SK-N-SH (cell line): ENCODE measurements at regions not wholly inside any gene's neighbourhood (a gene's known extent, or its start where the extent isn't known, plus 50 kb on each side); places are given as distances from the start of the nearest gene placed in this dataset.

Source experiments
- CTCF ChIA-PET: fragments of 300-600, 350-600 bp; formaldehyde crosslinking; extraction: SDS; loops from one replicate; lab custom pipeline; 2021; lab: Yijun Ruan, JAX
- POLR2A ChIA-PET: fragments of 350-600 bp; sonication (Branson Sonifier 250); formaldehyde crosslinking; extraction: SDS; loops from one replicate; lab custom pipeline; 2020; ENCODE audit warnings: antibody characterized with exemption, inconsistent platforms; lab: Yijun Ruan, JAX
- DNase-seq: peaks from one replicate; pipeline ENCODE4 v3.0.0; 2012
- H2AFZ ChIP-seq: fragments of 200-600 bp; sonication (generic); 2 replicates; pipeline ENCODE4 v1.8.1; 2016; ENCODE audit warnings: antibody characterized with exemption, mild to moderate bottlenecking, low read depth
- H3F3A ChIP-seq: fragments of 200-600 bp; sonication (generic); replicated peaks from 2 replicates; pipeline ENCODE3; 2016; ENCODE audit warnings: antibody characterized with exemption, mild to moderate bottlenecking; ENCODE audit not compliant: insufficient read depth
- H3K27ac ChIP-seq, 2 experiments: fragments of 200-500 bp in 1 of 2; fragments of 200-600 bp in 1 of 2; sonication (Bioruptor generic) in 1 of 2; sonication (generic), shearing (Covaris generic) in 1 of 2; 2 replicates each; pipeline versions ENCODE4 v1.5.1 to v1.6.1; 2014 to 2016; ENCODE audit warnings: low read depth in 2 of 2, inconsistent platforms in 1 of 2, low read length in 1 of 2, mild to moderate bottlenecking in 1 of 2, mixed read lengths in 1 of 2
- H3K27me3 ChIP-seq: fragments of 200-600 bp; sonication (generic), shearing (Covaris generic); 2 replicates; pipeline ENCODE4 v1.6.1; 2016; ENCODE audit warnings: mixed run types; ENCODE audit not compliant: insufficient read depth
- H3K36me3 ChIP-seq, 2 experiments: fragments of 200-500 bp in 1 of 2; fragments of 200-600 bp in 1 of 2; sonication (Bioruptor generic) in 1 of 2; sonication (generic) in 1 of 2; replicated peaks in 1 of 2; 2 replicates each; pipeline versions ENCODE3 to v1.5.1; 2014 to 2016; ENCODE audit warnings: low read length in 1 of 2, mild to moderate bottlenecking in 1 of 2; ENCODE audit not compliant: insufficient read depth in 2 of 2, control insufficient read depth in 1 of 2
- H3K4me1 ChIP-seq, 2 experiments: fragments of 200-500 bp in 1 of 2; fragments of 200-600 bp in 1 of 2; sonication (Bioruptor generic) in 1 of 2; sonication (generic), shearing (Covaris generic) in 1 of 2; 2 replicates each; pipeline versions ENCODE4 v1.5.1 to v1.6.1; 2014 to 2016; ENCODE audit warnings: low read depth in 1 of 2, low read length in 1 of 2, mixed run types in 1 of 2; ENCODE audit not compliant: insufficient read depth in 2 of 2, control insufficient read depth in 1 of 2
- H3K4me2 ChIP-seq: fragments of 200-600 bp; sonication (generic), shearing (Covaris generic); 2 replicates; pipeline ENCODE4 v1.6.1; 2017; ENCODE audit warnings: mixed run types
- H3K4me3 ChIP-seq, 2 experiments: fragments of 200-500 bp in 1 of 2; fragments of 200-600 bp in 1 of 2; sonication (Bioruptor generic) in 1 of 2; sonication (generic), shearing (Covaris generic) in 1 of 2; 2 replicates each; pipeline versions ENCODE4 v1.5.1 to v1.8.1; 2014 to 2016; ENCODE audit warnings: low read depth in 2 of 2, inconsistent platforms in 1 of 2, low read length in 1 of 2, mild to moderate bottlenecking in 1 of 2, mixed read lengths in 1 of 2, moderate library complexity in 1 of 2
- H3K79me2 ChIP-seq: fragments of 200-600 bp; sonication (generic); 2 replicates; pipeline ENCODE4 v1.8.1; 2017; ENCODE audit warnings: mild to moderate bottlenecking; ENCODE audit not compliant: insufficient read depth
- H3K9ac ChIP-seq: fragments of 200-600 bp; sonication (generic); 2 replicates; pipeline ENCODE4 v1.6.1; 2017; ENCODE audit warnings: mixed run types
- H3K9me2 ChIP-seq: fragments of 200-600 bp; sonication (generic); 2 replicates; pipeline ENCODE4 v1.6.1; 2017; ENCODE audit warnings: mixed run types
- H3K9me3 ChIP-seq: fragments of 200-600 bp; sonication (generic); 2 replicates; pipeline ENCODE4 v1.6.1; 2017; ENCODE audit warnings: mixed run types, mild to moderate bottlenecking, moderate library complexity
- H4K20me1 ChIP-seq: fragments of 200-600 bp; sonication (generic); 2 replicates; pipeline ENCODE4 v1.6.1; 2017; ENCODE audit warnings: mild to moderate bottlenecking, mixed run types; ENCODE audit not compliant: insufficient read depth
- CHD2 ChIP-seq: fragments of 150-350 bp; IDR thresholded peaks from 2 replicates; pipeline ENCODE4 v1.6.1; 2018; ENCODE audit warnings: low read length; ENCODE audit not compliant: partially characterized antibody
- EZH2phosphoT487 ChIP-seq: fragments of 200-600 bp; sonication (generic); IDR thresholded peaks from 2 replicates; pipeline ENCODE4 v1.6.1; 2017; ENCODE audit warnings: low read depth, mixed run types, mild to moderate bottlenecking, antibody characterized with exemption, moderate library complexity, borderline replicate concordance
- FOSL2 ChIP-seq: IDR thresholded peaks from 2 replicates; pipeline ENCODE4 v1.4.0; 2012; ENCODE audit warnings: low read depth, mild to moderate bottlenecking, moderate library complexity, borderline replicate concordance
- FOXJ3 ChIP-seq: sonication (generic); formaldehyde crosslinking; IDR thresholded peaks from 2 replicates; pipeline ENCODE4 v1.5.1; 2020; ENCODE audit warnings: mild to moderate bottlenecking, missing genetic modification reagents
- FOXM1 ChIP-seq: IDR thresholded peaks from 2 replicates; pipeline ENCODE4 v1.4.0; 2012; ENCODE audit warnings: low read depth, mild to moderate bottlenecking
- GABPA ChIP-seq: IDR thresholded peaks from 2 replicates; pipeline ENCODE4 v1.4.0; 2012; ENCODE audit warnings: low read depth, mild to moderate bottlenecking
- GATA2 ChIP-seq: sonication (generic); formaldehyde crosslinking; IDR thresholded peaks from 2 replicates; pipeline ENCODE4 v1.5.0; 2020; ENCODE audit warnings: mild to moderate bottlenecking, missing genetic modification reagents
- MXI1 ChIP-seq: IDR thresholded peaks from 2 replicates; pipeline ENCODE4 v1.6.1; 2012; ENCODE audit warnings: mild to moderate bottlenecking, low read depth, low read length, improper control_type of control experiment
- NRF1 ChIP-seq: IDR thresholded peaks from 2 replicates; pipeline ENCODE4 v1.6.1; 2012; ENCODE audit warnings: low read depth, mild to moderate bottlenecking, low read length
- RAD21 ChIP-seq: IDR thresholded peaks from 2 replicates; pipeline ENCODE4 v1.6.1; 2012; ENCODE audit warnings: mild to moderate bottlenecking, low read length
- RCOR1 ChIP-seq: fragments of 150-350 bp; IDR thresholded peaks from 2 replicates; pipeline ENCODE4 v1.6.1; 2017; ENCODE audit warnings: antibody characterized with exemption, low read length
- RFX5 ChIP-seq: IDR thresholded peaks from 2 replicates; pipeline ENCODE4 v1.6.1; 2012; ENCODE audit warnings: mild to moderate bottlenecking, improper control_type of control experiment, low read length
- RXRA ChIP-seq: IDR thresholded peaks from 2 replicates; pipeline ENCODE4 v1.4.0; 2012; ENCODE audit warnings: low read depth, mild to moderate bottlenecking, borderline replicate concordance
- SIN3A ChIP-seq: IDR thresholded peaks from 2 replicates; pipeline ENCODE4 v1.6.1; 2012; ENCODE audit warnings: low read depth, mild to moderate bottlenecking, low read length, moderate library complexity, borderline replicate concordance
- TEAD4 ChIP-seq: IDR thresholded peaks from 2 replicates; pipeline ENCODE4 v1.4.0; 2012; ENCODE audit warnings: mild to moderate bottlenecking, borderline replicate concordance; ENCODE audit not compliant: insufficient read depth
- WGBS: methylation state at CpG from one replicate; pipeline ENCODE4 v1.1.6; 2017; ENCODE audit warnings: low lambda C conversion rate; 5-methylcytosine and 5-hydroxymethylcytosine counted together
- TF ChIP-seq, protein P1 (sequence below): fragments of 200-600 bp; sonication (generic); IDR thresholded peaks from 2 replicates; pipeline ENCODE4 v1.6.1; 2017; ENCODE audit warnings: antibody characterized with exemption, mild to moderate bottlenecking, moderate library complexity
- TF ChIP-seq, protein P2 (sequence below): IDR thresholded peaks from 2 replicates; pipeline ENCODE4 v1.4.0; 2012; ENCODE audit warnings: low read depth
- TF ChIP-seq, protein P3 (sequence below): IDR thresholded peaks from 2 replicates; pipeline ENCODE4 v1.4.0; 2012; ENCODE audit warnings: low read depth, borderline replicate concordance
- TF ChIP-seq, protein P4 (sequence below): fragments of 150-350 bp; IDR thresholded peaks from 2 replicates; pipeline ENCODE4 v1.6.1; 2016; ENCODE audit warnings: mild to moderate bottlenecking, low read depth, low read length

DNA sequence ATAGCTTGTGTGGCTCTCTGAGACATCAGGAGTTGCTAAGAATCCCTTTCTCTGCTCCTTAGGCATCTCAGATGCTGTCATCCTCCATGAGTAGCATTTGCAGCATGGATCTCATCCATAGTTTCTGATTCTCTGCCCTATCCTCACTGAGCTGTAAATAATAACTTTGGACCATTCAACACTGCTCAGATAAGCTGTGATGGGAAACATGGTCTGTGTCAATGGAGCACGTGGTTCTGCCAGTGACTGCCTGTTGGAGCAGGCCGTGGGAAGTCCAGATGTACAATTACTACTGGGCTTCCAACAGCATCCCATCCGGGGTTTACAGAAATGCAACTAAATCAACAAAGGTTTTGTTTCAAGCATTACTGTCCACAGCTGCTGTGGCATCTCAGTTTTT lies 160.1 kb downstream of the OR4C45 start:
- Histone ChIP-seq H3K79me2 (no peaks in the 10 kb centered on the region), H3K36me3 (no peaks in the 10 kb centered on the region), H3K27me3 (no peaks in the 10 kb centered on the region), H3F3A (no peaks in the 10 kb centered on the region), H3K9ac (no peak overlapping the region), H3K27ac (no peak overlapping the region), H3K9me2 (no peaks in the 10 kb centered on the region), H3K4me3 (no peak overlapping the region), H3K9me3 (no peaks in the 10 kb centered on the region), H3K4me2 (no peak overlapping the region), H4K20me1 (no peaks in the 10 kb centered on the region), H2AFZ (no peak overlapping the region), H3K4me1 (no peaks in the 10 kb centered on the region)
- 0% methylated on average over 3 of the region's 3 CpGs for whole genome bisulfite sequencing
- CTCF ChIA-PET = no interaction called here
- POLR2A ChIA-PET = no interaction called here
- no peak for DNase-seq
- TF ChIP-seq NRF1 (no peak), FOSL2 (no peak), MXI1 (no peak), SIN3A (no peak), RCOR1 (no peak), CHD2 (no peak), RAD21 (no peak), GABPA (no peak), RFX5 (no peak), TEAD4 (no peak), EZH2phosphoT487 (no peak), GATA2 (CRISPR knock-in tag) (no peak), FOXJ3 (CRISPR knock-in tag) (no peak), RXRA (no peak), FOXM1 (no peak)
- TF ChIP-seq, protein P1, sequence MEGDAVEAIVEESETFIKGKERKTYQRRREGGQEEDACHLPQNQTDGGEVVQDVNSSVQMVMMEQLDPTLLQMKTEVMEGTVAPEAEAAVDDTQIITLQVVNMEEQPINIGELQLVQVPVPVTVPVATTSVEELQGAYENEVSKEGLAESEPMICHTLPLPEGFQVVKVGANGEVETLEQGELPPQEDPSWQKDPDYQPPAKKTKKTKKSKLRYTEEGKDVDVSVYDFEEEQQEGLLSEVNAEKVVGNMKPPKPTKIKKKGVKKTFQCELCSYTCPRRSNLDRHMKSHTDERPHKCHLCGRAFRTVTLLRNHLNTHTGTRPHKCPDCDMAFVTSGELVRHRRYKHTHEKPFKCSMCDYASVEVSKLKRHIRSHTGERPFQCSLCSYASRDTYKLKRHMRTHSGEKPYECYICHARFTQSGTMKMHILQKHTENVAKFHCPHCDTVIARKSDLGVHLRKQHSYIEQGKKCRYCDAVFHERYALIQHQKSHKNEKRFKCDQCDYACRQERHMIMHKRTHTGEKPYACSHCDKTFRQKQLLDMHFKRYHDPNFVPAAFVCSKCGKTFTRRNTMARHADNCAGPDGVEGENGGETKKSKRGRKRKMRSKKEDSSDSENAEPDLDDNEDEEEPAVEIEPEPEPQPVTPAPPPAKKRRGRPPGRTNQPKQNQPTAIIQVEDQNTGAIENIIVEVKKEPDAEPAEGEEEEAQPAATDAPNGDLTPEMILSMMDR = no peak
- TF ChIP-seq, protein P2, sequence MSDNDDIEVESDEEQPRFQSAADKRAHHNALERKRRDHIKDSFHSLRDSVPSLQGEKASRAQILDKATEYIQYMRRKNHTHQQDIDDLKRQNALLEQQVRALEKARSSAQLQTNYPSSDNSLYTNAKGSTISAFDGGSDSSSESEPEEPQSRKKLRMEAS = no peak
- TF ChIP-seq, protein P3, sequence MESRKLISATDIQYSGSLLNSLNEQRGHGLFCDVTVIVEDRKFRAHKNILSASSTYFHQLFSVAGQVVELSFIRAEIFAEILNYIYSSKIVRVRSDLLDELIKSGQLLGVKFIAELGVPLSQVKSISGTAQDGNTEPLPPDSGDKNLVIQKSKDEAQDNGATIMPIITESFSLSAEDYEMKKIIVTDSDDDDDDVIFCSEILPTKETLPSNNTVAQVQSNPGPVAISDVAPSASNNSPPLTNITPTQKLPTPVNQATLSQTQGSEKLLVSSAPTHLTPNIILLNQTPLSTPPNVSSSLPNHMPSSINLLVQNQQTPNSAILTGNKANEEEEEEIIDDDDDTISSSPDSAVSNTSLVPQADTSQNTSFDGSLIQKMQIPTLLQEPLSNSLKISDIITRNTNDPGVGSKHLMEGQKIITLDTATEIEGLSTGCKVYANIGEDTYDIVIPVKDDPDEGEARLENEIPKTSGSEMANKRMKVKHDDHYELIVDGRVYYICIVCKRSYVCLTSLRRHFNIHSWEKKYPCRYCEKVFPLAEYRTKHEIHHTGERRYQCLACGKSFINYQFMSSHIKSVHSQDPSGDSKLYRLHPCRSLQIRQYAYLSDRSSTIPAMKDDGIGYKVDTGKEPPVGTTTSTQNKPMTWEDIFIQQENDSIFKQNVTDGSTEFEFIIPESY = no peak
- TF ChIP-seq, protein P4, sequence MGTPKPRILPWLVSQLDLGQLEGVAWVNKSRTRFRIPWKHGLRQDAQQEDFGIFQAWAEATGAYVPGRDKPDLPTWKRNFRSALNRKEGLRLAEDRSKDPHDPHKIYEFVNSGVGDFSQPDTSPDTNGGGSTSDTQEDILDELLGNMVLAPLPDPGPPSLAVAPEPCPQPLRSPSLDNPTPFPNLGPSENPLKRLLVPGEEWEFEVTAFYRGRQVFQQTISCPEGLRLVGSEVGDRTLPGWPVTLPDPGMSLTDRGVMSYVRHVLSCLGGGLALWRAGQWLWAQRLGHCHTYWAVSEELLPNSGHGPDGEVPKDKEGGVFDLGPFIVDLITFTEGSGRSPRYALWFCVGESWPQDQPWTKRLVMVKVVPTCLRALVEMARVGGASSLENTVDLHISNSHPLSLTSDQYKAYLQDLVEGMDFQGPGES = no peak
